Gastrocnemius medialis (tissue), 4 donors: ENCODE measurements at regions not wholly inside any gene's neighbourhood (a gene's known extent, or its start where the extent isn't known, plus 50 kb on each side); places are given as distances from the start of the nearest gene placed in this dataset.

ENCODE experiments used
- ATAC-seq, 2 donors: fragments of 150-250 bp; one replicate each; pipeline ENCODE4 v1.9.1; 2016
- DNase-seq, 2 donors: peaks; one replicate each; pipeline ENCODE4 v3.0.0-alpha.2; 2019
- H3K27ac ChIP-seq, 4 donors: fragments of 200-600 bp; sonication (generic); 1 replicate in 1 of 4; 2 replicates in 3 of 4; pipeline ENCODE4 v1.5.1; 2016 to 2018; ENCODE audit warnings: mild to moderate bottlenecking in 2 of 4, moderate library complexity in 1 of 4
- H3K27me3 ChIP-seq, 3 donors: fragments of 200-600 bp; sonication (generic) in 2 of 3; 1 replicate in 1 of 3; 2 replicates in 2 of 3; pipeline versions ENCODE4 v1.5.1 to v1.6.0; 2016 to 2019; ENCODE audit warnings: mild to moderate bottlenecking in 1 of 3, moderate library complexity in 1 of 3
- H3K36me3 ChIP-seq, 2 donors: fragments of 200-600 bp; sonication (generic) in 1 of 2; one replicate each; pipeline ENCODE4 v1.5.1; 2017 to 2018
- H3K4me1 ChIP-seq, 2 donors: fragments of 200-600 bp; sonication (generic) in 1 of 2; one replicate each; pipeline ENCODE4 v1.5.1; 2016 to 2017; ENCODE audit warnings: mild to moderate bottlenecking in 2 of 2
- H3K4me3 ChIP-seq, 4 donors: fragments of 200-600 bp; sonication (generic) in 3 of 4; 1 replicate in 1 of 4; 2 replicates in 3 of 4; pipeline ENCODE4 v1.5.1; 2016 to 2019; ENCODE audit warnings: mild to moderate bottlenecking in 2 of 4
- H3K9me3 ChIP-seq, 3 donors: fragments of 200-600 bp; sonication (generic) in 2 of 3; 1 replicate in 1 of 3; 2 replicates in 2 of 3; pipeline ENCODE4 v1.5.1; 2016 to 2019
- POLR2A ChIP-seq, 2 donors: fragments of 450-650 bp; IDR thresholded peaks; one replicate each; pipeline ENCODE4 v1.6.1; 2017; ENCODE audit warnings: antibody characterized with exemption in 2 of 2, mild to moderate bottlenecking in 2 of 2, moderate library complexity in 2 of 2
- in situ Hi-C, 4 donors: fragments of 200-750 bp; cut with MboI; loops; one replicate each; pipeline versions ENCODE4 v1.15.0 to v1.8.0; 2017; ENCODE audit warnings: low sequenced_read_pairs in 4 of 4
- intact Hi-C: fragments of 100-400 bp; cut with DNase I; formaldehyde crosslinking; loops from one replicate; pipeline ENCODE4 v1.15.1; 2023; ENCODE audit warnings: low total_unique reads
- TF ChIP-seq, protein P1 (sequence below), 5 experiments: fragments of 450-650 bp in 3 of 5; fragments of 200-600 bp in 2 of 5; sonication (generic) in 2 of 5; IDR thresholded peaks in 4 of 5; conservative IDR thresholded peaks in 1 of 5; 1 replicate in 4 of 5; 2 replicates in 1 of 5; pipeline ENCODE4 v1.5.1; 2016 to 2019; ENCODE audit warnings: antibody characterized with exemption in 5 of 5, mild to moderate bottlenecking in 3 of 5, moderate library complexity in 3 of 5

GRCh38 chrX:6374556-6374955 is 145.9 kb upstream of the NLGN4X start:
- in situ Hi-C loops (no loop called here), intact Hi-C loops (no loop called here)
- Histone ChIP-seq H3K27me3 (no peaks in the 10 kb centered on the region), H3K4me1 (no peaks in the 10 kb centered on the region), H3K9me3 (no peaks in the 10 kb centered on the region), H3K4me3 (no peak overlapping the region), H3K36me3 (no peaks in the 10 kb centered on the region), H3K27ac (no peak overlapping the region)
- DNase-seq (no peak), ATAC-seq (no peak)
- TF ChIP-seq, protein P1, sequence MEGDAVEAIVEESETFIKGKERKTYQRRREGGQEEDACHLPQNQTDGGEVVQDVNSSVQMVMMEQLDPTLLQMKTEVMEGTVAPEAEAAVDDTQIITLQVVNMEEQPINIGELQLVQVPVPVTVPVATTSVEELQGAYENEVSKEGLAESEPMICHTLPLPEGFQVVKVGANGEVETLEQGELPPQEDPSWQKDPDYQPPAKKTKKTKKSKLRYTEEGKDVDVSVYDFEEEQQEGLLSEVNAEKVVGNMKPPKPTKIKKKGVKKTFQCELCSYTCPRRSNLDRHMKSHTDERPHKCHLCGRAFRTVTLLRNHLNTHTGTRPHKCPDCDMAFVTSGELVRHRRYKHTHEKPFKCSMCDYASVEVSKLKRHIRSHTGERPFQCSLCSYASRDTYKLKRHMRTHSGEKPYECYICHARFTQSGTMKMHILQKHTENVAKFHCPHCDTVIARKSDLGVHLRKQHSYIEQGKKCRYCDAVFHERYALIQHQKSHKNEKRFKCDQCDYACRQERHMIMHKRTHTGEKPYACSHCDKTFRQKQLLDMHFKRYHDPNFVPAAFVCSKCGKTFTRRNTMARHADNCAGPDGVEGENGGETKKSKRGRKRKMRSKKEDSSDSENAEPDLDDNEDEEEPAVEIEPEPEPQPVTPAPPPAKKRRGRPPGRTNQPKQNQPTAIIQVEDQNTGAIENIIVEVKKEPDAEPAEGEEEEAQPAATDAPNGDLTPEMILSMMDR (IDR thresholded peaks at IDR 0.05 in 4 of 5, conservative IDR thresholded peaks at IDR 0.05 in 1 of 5) = no peak
- no peak for TF ChIP-seq POLR2A (IDR thresholded peaks at IDR 0.05)

GRCh38 chrX:6372981-6373380 is 144.3 kb upstream of the NLGN4X start:
- Histone ChIP-seq H3K27ac (no peak overlapping the region), H3K4me1 (no peaks in the 10 kb centered on the region), H3K9me3 (no peaks in the 10 kb centered on the region), H3K4me3 (no peak overlapping the region), H3K27me3 (no peaks in the 10 kb centered on the region), H3K36me3 (no peaks in the 10 kb centered on the region)
- in situ Hi-C loops (no loop called here), intact Hi-C loops (no loop called here)
- no peak for ATAC-seq
- no peak for DNase-seq
- no peak for TF ChIP-seq POLR2A (IDR thresholded peaks at IDR 0.05)
- TF ChIP-seq, protein P1 (IDR thresholded peaks at IDR 0.05 in 4 of 5, conservative IDR thresholded peaks at IDR 0.05 in 1 of 5) = no peak

GRCh38 chrX:6371353-6371752 is 142.7 kb upstream of the NLGN4X start:
- in situ Hi-C loops = no loop called here

GRCh38 chrX:6363188-6363587 is 134.5 kb upstream of the NLGN4X start:
- H3K27me3 ChIP-seq = no peaks in the 10 kb centered on the region
- intact Hi-C loops (no loop called here), in situ Hi-C loops (no loop called here)
- H3K36me3 ChIP-seq = no peaks in the 10 kb centered on the region
- TF ChIP-seq, protein P1 (IDR thresholded peaks at IDR 0.05 in 4 of 5, conservative IDR thresholded peaks at IDR 0.05 in 1 of 5) = no peak
- no peak for TF ChIP-seq POLR2A (IDR thresholded peaks at IDR 0.05)
- H3K4me3 ChIP-seq = no peak overlapping the region
- H3K4me1 ChIP-seq = no peaks in the 10 kb centered on the region
- H3K27ac ChIP-seq = no peak overlapping the region
- DNase-seq (no peak), ATAC-seq (no peak)
- H3K9me3 ChIP-seq = no peaks in the 10 kb centered on the region

More at GRCh38 chrX:6371353-6371752, 142.7 kb upstream of the NLGN4X start:
- ATAC-seq (no peak), DNase-seq (no peak)
- Histone ChIP-seq H3K36me3 (no peaks in the 10 kb centered on the region), H3K9me3 (no peaks in the 10 kb centered on the region), H3K4me3 (no peak overlapping the region), H3K27me3 (no peaks in the 10 kb centered on the region), H3K4me1 (no peaks in the 10 kb centered on the region), H3K27ac (no peak overlapping the region)
- no peak for TF ChIP-seq POLR2A (IDR thresholded peaks at IDR 0.05)
- TF ChIP-seq, protein P1 (IDR thresholded peaks at IDR 0.05 in 4 of 5, conservative IDR thresholded peaks at IDR 0.05 in 1 of 5) = no peak
- intact Hi-C loops = no loop called here

- Histone ChIP-seq H3K9me3 (no peaks in the 10 kb centered on the region), H3K36me3 (no peaks in the 10 kb centered on the region), H3K27me3 (no peaks in the 10 kb centered on the region), H3K27ac (no peak overlapping the region), H3K4me3 (no peak overlapping the region), H3K4me1 (no peaks in the 10 kb centered on the region)
- no peak for ATAC-seq
- intact Hi-C loops = no loop called here
- DNase-seq = no peak
- TF ChIP-seq POLR2A (IDR thresholded peaks at IDR 0.05) = no peak
- TF ChIP-seq, protein P1 (IDR thresholded peaks at IDR 0.05 in 4 of 5, conservative IDR thresholded peaks at IDR 0.05 in 1 of 5) = no peak
- in situ Hi-C loops = no loop called here
These were observed 96.8 kb upstream of the NLGN4X start for GRCh38 chrX:6325437-6325836.
